NB4 (cell line): ENCODE measurements at regions not wholly inside any gene's neighbourhood (a gene's known extent, or its start where the extent isn't known, plus 50 kb on each side); places are given as distances from the start of the nearest gene placed in this dataset.

ENCODE experiments used
- CTCF ChIP-seq: IDR thresholded peaks from one replicate; pipeline ENCODE4 v1.5.1; 2012; ENCODE audit warnings: low read depth, low read length
- POLR2A ChIP-seq: IDR thresholded peaks from 2 replicates; pipeline ENCODE4 v1.6.1; 2011; ENCODE audit warnings: mild to moderate bottlenecking; ENCODE audit not compliant: insufficient read length; ENCODE audit errors: extremely low read depth
- TF ChIP-seq, protein P1 (sequence below): IDR thresholded peaks from 2 replicates; pipeline ENCODE4 v1.6.1; 2011; ENCODE audit warnings: low read depth, low read length

DNA sequence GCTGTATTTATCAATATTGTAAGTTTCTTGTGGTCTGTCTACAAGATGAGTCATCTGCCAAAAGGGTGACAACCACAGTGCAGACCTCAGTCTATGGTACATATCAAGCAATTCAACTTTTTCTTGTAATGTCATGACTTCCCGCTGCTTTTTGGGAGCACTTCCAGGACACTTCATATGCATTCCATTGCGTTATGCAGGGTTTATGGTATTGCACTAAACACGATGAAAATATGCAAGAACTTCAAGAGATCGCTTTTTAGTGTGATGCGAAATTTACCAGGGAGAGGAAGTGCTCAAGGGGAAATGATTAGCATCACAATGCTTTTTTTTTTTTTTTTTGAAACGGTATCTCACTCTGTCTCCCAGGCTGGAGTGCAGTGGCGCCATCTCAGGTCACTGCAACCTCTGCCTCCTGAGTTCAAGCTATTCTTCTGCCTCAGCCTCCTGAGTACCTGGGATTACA, 166.5 kb downstream of the TFAP2A start:
- TF ChIP-seq CTCF, result peak; percentile 33
- no peak for TF ChIP-seq POLR2A
- TF ChIP-seq, protein P1, sequence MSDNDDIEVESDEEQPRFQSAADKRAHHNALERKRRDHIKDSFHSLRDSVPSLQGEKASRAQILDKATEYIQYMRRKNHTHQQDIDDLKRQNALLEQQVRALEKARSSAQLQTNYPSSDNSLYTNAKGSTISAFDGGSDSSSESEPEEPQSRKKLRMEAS, result no peak
